ENCODE measurements at regions not wholly inside any gene's neighbourhood (a gene's known extent, or its start where the extent isn't known, plus 50 kb on each side); places are given as distances from the start of the nearest gene placed in this dataset.
"Not testable (repeated sequence)": the region's sequence is repeated elsewhere in the genome, so short reads cannot be mapped to it uniquely, and the experiment has no call there.

- Histone ChIP-seq H3K4me1 (no peaks in the 10 kb centered on the region), H3K27me3 (replicated peaks; ENCODE audit: control insufficient read depth, insufficient read depth, low read length) (no peaks in the 10 kb centered on the region), H3K9me3 (no peaks in the 10 kb centered on the region), H3K36me3 (ENCODE audit: control insufficient read depth, insufficient read depth, low read length) (no peaks in the 10 kb centered on the region), H3K4me3 (ENCODE audit: low read depth, low read length) (no peak overlapping the region)
- Mint-ChIP-seq H3K36me3 (ENCODE audit: insufficient read depth, unreplicated experiment) (no peaks in the 10 kb centered on the region), H3K4me1 (ENCODE audit: low read depth, unreplicated experiment) (no peaks in the 10 kb centered on the region), H3K27me3 (ENCODE audit: insufficient read depth, unreplicated experiment) (peaks cover 11% of the 10 kb centered on the region), H3K9me3 (ENCODE audit: unreplicated experiment) (no peaks in the 10 kb centered on the region), H3K4me3 (ENCODE audit: unreplicated experiment) (no peak overlapping the region), H3K27ac (ENCODE audit: unreplicated experiment) (no peak overlapping the region)
- TF ChIP-seq CTCF (IDR thresholded peaks at IDR 0.05; ENCODE audit: insufficient read depth in 1 of 2, low read depth in 1 of 2, low read length in 1 of 2, severe bottlenecking in 1 of 2, unreplicated experiment in 1 of 2) = no peak
- no peak for DNase-seq
- POLR2A ChIA-PET = no interaction called here
- CTCF ChIA-PET = no interaction called here
- no TSS peak for BruUV-seq (replicated peaks)
- intact Hi-C loops (cut with micrococcal nuclease; ENCODE audit: unreplicated experiment) = no loop called here
Observed at GRCh38 chr13:72620874-72621273, 106.6 kb downstream of the MZT1 start.

- H3K27me3 ChIP-seq (replicated peaks; ENCODE audit: control insufficient read depth, insufficient read depth, low read length) = no peaks in the 10 kb centered on the region
- DNase-seq = no peak
- no peaks in the 10 kb centered on the region for H3K4me1 ChIP-seq
- intact Hi-C loops (cut with micrococcal nuclease; ENCODE audit: unreplicated experiment) = no loop called here
- Mint-ChIP-seq H3K36me3 (ENCODE audit: insufficient read depth, unreplicated experiment) (no peaks in the 10 kb centered on the region), H3K9me3 (ENCODE audit: unreplicated experiment) (no peaks in the 10 kb centered on the region), H3K27me3 (ENCODE audit: insufficient read depth, unreplicated experiment) (peaks cover 11% of the 10 kb centered on the region), H3K27ac (ENCODE audit: unreplicated experiment) (no peak overlapping the region), H3K4me1 (ENCODE audit: low read depth, unreplicated experiment) (no peaks in the 10 kb centered on the region), H3K4me3 (ENCODE audit: unreplicated experiment) (no peak overlapping the region)
- H3K9me3 ChIP-seq = no peaks in the 10 kb centered on the region
- H3K4me3 ChIP-seq (ENCODE audit: low read depth, low read length) = no peak overlapping the region
- ChIA-PET CTCF (no interaction called here), POLR2A (no interaction called here)
- no peak for TF ChIP-seq CTCF (IDR thresholded peaks at IDR 0.05; ENCODE audit: insufficient read depth in 1 of 2, low read depth in 1 of 2, low read length in 1 of 2, severe bottlenecking in 1 of 2, unreplicated experiment in 1 of 2)
- BruUV-seq (replicated peaks) = no TSS peak
- no peaks in the 10 kb centered on the region for H3K36me3 ChIP-seq (ENCODE audit: control insufficient read depth, insufficient read depth, low read length)
Observed at GRCh38 chr13:72617951-72618350, 109.5 kb downstream of the MZT1 start.

- H3K27ac Mint-ChIP-seq (ENCODE audit: unreplicated experiment) = no peak overlapping the region
- TF ChIP-seq CTCF (IDR thresholded peaks at IDR 0.05; ENCODE audit: insufficient read depth in 1 of 2, low read depth in 1 of 2, low read length in 1 of 2, severe bottlenecking in 1 of 2, unreplicated experiment in 1 of 2) = no peak
- Histone ChIP-seq H3K4me1 (no peaks in the 10 kb centered on the region), H3K4me3 (ENCODE audit: low read depth, low read length) (no peak overlapping the region), H3K9me3 (no peaks in the 10 kb centered on the region), H3K36me3 (ENCODE audit: control insufficient read depth, insufficient read depth, low read length) (no peaks in the 10 kb centered on the region), H3K27me3 (replicated peaks; ENCODE audit: control insufficient read depth, insufficient read depth, low read length) (no peaks in the 10 kb centered on the region)
- H3K4me3 Mint-ChIP-seq (ENCODE audit: unreplicated experiment) = no peak overlapping the region
- no peaks in the 10 kb centered on the region for H3K9me3 Mint-ChIP-seq (ENCODE audit: unreplicated experiment)
- no peak for DNase-seq
- intact Hi-C loops (cut with micrococcal nuclease; ENCODE audit: unreplicated experiment) = no loop called here
- H3K36me3 Mint-ChIP-seq (ENCODE audit: insufficient read depth, unreplicated experiment) = no peaks in the 10 kb centered on the region
- no peaks in the 10 kb centered on the region for H3K4me1 Mint-ChIP-seq (ENCODE audit: low read depth, unreplicated experiment)
- ChIA-PET CTCF (no interaction called here), POLR2A (no interaction called here)
- no TSS peak for BruUV-seq (replicated peaks)
- H3K27me3 Mint-ChIP-seq (ENCODE audit: insufficient read depth, unreplicated experiment) = peaks cover 11% of the 10 kb centered on the region
Observed at GRCh38 chr13:72617186-72617585, 110.2 kb downstream of the MZT1 start.

- DNase-seq; H3K27me3 Mint-ChIP-seq (ENCODE audit: insufficient read depth, unreplicated experiment); intact Hi-C loops (cut with micrococcal nuclease; ENCODE audit: unreplicated experiment); BruUV-seq (replicated peaks); H3K36me3 ChIP-seq (ENCODE audit: control insufficient read depth, insufficient read depth, low read length); H3K9me3 Mint-ChIP-seq (ENCODE audit: unreplicated experiment); H3K4me1 ChIP-seq; H3K4me1 Mint-ChIP-seq (ENCODE audit: low read depth, unreplicated experiment); H3K4me3 ChIP-seq (ENCODE audit: low read depth, low read length); H3K36me3 Mint-ChIP-seq (ENCODE audit: insufficient read depth, unreplicated experiment); CTCF ChIA-PET; H3K4me3 Mint-ChIP-seq (ENCODE audit: unreplicated experiment); POLR2A ChIA-PET; H3K27me3 ChIP-seq (replicated peaks; ENCODE audit: control insufficient read depth, insufficient read depth, low read length); H3K9me3 ChIP-seq; H3K27ac Mint-ChIP-seq (ENCODE audit: unreplicated experiment): not testable (repeated sequence)
Observed at GRCh38 chr13:72610251-72610891, 117.1 kb downstream of the MZT1 start.
